HCT116 (cell line): ENCODE measurements at regions not wholly inside any gene's neighbourhood (a gene's known extent, or its start where the extent isn't known, plus 50 kb on each side); places are given as distances from the start of the nearest gene placed in this dataset.

Experiments used
- ATAC-seq: fragments of 200-7000 bp; cut with Tn5 transposase; 2 replicates; pipeline ENCODE4 v1.9.1; 2020; ENCODE audit warnings: mild to moderate bottlenecking, moderate library complexity
- BruUV-seq: library from RNA; stranded (reverse); fragments of 400-500 nt; replicated peaks from 2 replicates; lab custom pipeline; 2021; lab: Mats Ljungman, UMichigan
- CTCF ChIA-PET: fragments of 300-600 bp; sonication (Branson Sonifier 250); formaldehyde crosslinking; loops from one replicate; lab custom pipeline; 2021; ENCODE audit warnings: antibody characterized with exemption; lab: Charles Lee
- POLR2A ChIA-PET: fragments of 300-600, 350-600 bp; sonication (Branson Sonifier 250); formaldehyde crosslinking; loops from one replicate; lab custom pipeline; 2021; ENCODE audit warnings: antibody characterized with exemption; lab: Charles Lee
- RAD21 ChIA-PET, 2 experiments: fragments of 300-600 bp; sonication (Branson Sonifier 250); formaldehyde crosslinking; loops; one replicate each; lab custom pipeline; 2023; ENCODE audit warnings: low total read pairs in 2 of 2; ENCODE audit not compliant: uncharacterized antibody in 2 of 2, unreplicated experiment in 2 of 2, low non-redundant PET in 1 of 2; lab: Charles Lee
- DNase-seq: peaks from one replicate; pipeline ENCODE4 v3.0.0-alpha.2; 2010; ENCODE audit warnings: low read depth, low spot score
- H2AFZ ChIP-seq: fragments of 200-600 bp; shearing (Covaris generic), sonication (generic); 2 replicates; pipeline ENCODE4 v1.6.1; 2017; ENCODE audit warnings: low read depth, mixed run types, mixed read lengths, antibody characterized with exemption, low read length; ENCODE audit not compliant: poor library complexity, severe bottlenecking
- H3K27ac ChIP-seq: 2 replicates; pipeline ENCODE4 v1.5.1; 2012; ENCODE audit warnings: low read depth, low read length
- H3K27me3 ChIP-seq: fragments of 200-600 bp; sonication (generic); 2 replicates; pipeline ENCODE4 v1.6.1; 2016; ENCODE audit warnings: mixed run types, low read length, mixed read lengths; ENCODE audit not compliant: insufficient read depth
- H3K36me3 ChIP-seq, 2 experiments: fragments of 200-500 bp in 1 of 2; fragments of 200-600 bp in 1 of 2; sonication (Bioruptor generic) in 1 of 2; sonication (generic) in 1 of 2; 2 replicates each; pipeline versions ENCODE4 v1.5.1 to v1.6.1; 2014 to 2016; ENCODE audit warnings: low read length in 2 of 2, inconsistent platforms in 1 of 2, mixed read lengths in 1 of 2, mixed run types in 1 of 2; ENCODE audit not compliant: insufficient read depth in 2 of 2, control insufficient read depth in 1 of 2
- H3K4me1 ChIP-seq, 2 experiments: fragments of 200-600 bp in 1 of 2; sonication (generic) in 1 of 2; 2 replicates each; pipeline versions ENCODE4 v1.5.1 to v1.6.1; 2012 to 2017; ENCODE audit warnings: low read length in 2 of 2, inconsistent platforms in 1 of 2, mild to moderate bottlenecking in 1 of 2, mixed read lengths in 1 of 2, mixed run types in 1 of 2, moderate library complexity in 1 of 2; ENCODE audit not compliant: insufficient read depth in 2 of 2, control insufficient read depth in 1 of 2
- H3K4me2 ChIP-seq: fragments of 200-600 bp; sonication (generic); 2 replicates; pipeline ENCODE4 v1.6.1; 2017; ENCODE audit warnings: mixed run types, low read length, mixed read lengths
- H3K4me3 ChIP-seq, 2 experiments: fragments of 200-600 bp in 1 of 2; sonication (generic) in 1 of 2; replicated peaks in 1 of 2; 2 replicates each; pipeline ENCODE4 v1.5.1; 2011 to 2016; ENCODE audit warnings: low read length in 2 of 2, control low read depth in 1 of 2, low read depth in 1 of 2, mild to moderate bottlenecking in 1 of 2, mixed read lengths in 1 of 2, mixed run types in 1 of 2
- H3K79me2 ChIP-seq: fragments of 200-600 bp; sonication (generic); 2 replicates; pipeline ENCODE4 v1.6.1; 2017; ENCODE audit warnings: mild to moderate bottlenecking, mixed run types, low read length, moderate library complexity, mixed read lengths; ENCODE audit not compliant: insufficient read depth
- H3K9ac ChIP-seq: fragments of 200-600 bp; sonication (generic); 2 replicates; pipeline ENCODE4 v1.6.1; 2016; ENCODE audit warnings: low read length, mixed read lengths
- H3K9me2 ChIP-seq: fragments of 200-600 bp; sonication (generic), shearing (Covaris generic); 2 replicates; pipeline ENCODE4 v1.6.1; 2017; ENCODE audit warnings: mixed run types, mild to moderate bottlenecking, moderate library complexity; ENCODE audit not compliant: insufficient read depth
- H3K9me3 ChIP-seq, 2 experiments: fragments of 200-500 bp in 1 of 2; fragments of 200-600 bp in 1 of 2; sonication (Bioruptor generic) in 1 of 2; sonication (generic) in 1 of 2; 2 replicates each; pipeline ENCODE4 v1.6.1; 2014 to 2017; ENCODE audit warnings: low read length in 2 of 2, mixed read lengths in 2 of 2, inconsistent platforms in 1 of 2, low read depth in 1 of 2, mild to moderate bottlenecking in 1 of 2, mixed run types in 1 of 2, moderate library complexity in 1 of 2; ENCODE audit not compliant: control insufficient read depth in 1 of 2, insufficient read depth in 1 of 2
- H4K20me1 ChIP-seq: fragments of 200-600 bp; sonication (generic), shearing (Covaris generic); 2 replicates; pipeline ENCODE4 v1.6.1; 2017; ENCODE audit warnings: mixed run types, mild to moderate bottlenecking, moderate library complexity; ENCODE audit not compliant: insufficient read depth
- EZH2 ChIP-seq: fragments of 200-600 bp; sonication (generic); IDR thresholded peaks from 2 replicates; pipeline ENCODE4 v1.6.1; 2017; ENCODE audit warnings: antibody characterized with exemption, mixed run types
- POLR2AphosphoS5 ChIP-seq: IDR thresholded peaks from 2 replicates; pipeline ENCODE4 v1.6.1; 2011; ENCODE audit warnings: mild to moderate bottlenecking, low read depth, low read length, moderate library complexity
- SIN3A ChIP-seq: IDR thresholded peaks from 2 replicates; pipeline ENCODE4 v1.6.1; 2012; ENCODE audit warnings: low read depth
- ZFX ChIP-seq: fragments of 450-650 bp; IDR thresholded peaks from 2 replicates; pipeline ENCODE4 v1.6.1; 2017
- ZNF274 ChIP-seq: fragments of 200-500 bp; sonication (Bioruptor generic); IDR thresholded peaks from 2 replicates; pipeline ENCODE4 v1.6.1; 2014; ENCODE audit warnings: mild to moderate bottlenecking, low read depth, low read length, inconsistent platforms
- intact Hi-C: fragments of 100-400 bp; cut with micrococcal nuclease; formaldehyde crosslinking; loops from 2 replicates; pipeline ENCODE4 v1.10.0; 2022
- TF ChIP-seq, protein P1 (sequence below): IDR thresholded peaks from 2 replicates; pipeline ENCODE4 v1.6.1; 2012

DNA sequence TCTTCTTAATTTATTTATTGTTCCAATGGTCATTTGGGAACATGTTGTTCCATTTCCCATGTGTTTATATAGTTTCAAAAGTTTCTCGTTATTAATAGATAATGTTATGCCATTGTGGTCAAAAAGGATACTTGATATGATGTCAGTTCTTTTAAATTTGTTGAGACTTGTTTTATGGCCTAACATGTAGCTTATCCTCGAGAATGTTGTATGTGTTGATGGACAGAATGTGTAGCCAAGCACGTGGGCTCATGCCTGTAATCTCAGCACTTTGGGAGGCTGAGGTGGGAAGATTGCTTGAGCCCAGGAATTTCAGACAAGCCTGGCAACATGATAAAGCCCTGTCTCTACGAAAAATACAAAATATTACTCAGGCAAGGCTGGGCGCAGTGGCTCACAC lies 168.5 kb upstream of the USP38 start:
- no peak overlapping the region for H3K27ac ChIP-seq
- H3K9me2 ChIP-seq: no peaks in the 10 kb centered on the region
- H3K4me1 ChIP-seq: no peaks in the 10 kb centered on the region
- BruUV-seq: no TSS peak
- TF ChIP-seq SIN3A (no peak), POLR2AphosphoS5 (no peak)
- TF ChIP-seq, protein P1, sequence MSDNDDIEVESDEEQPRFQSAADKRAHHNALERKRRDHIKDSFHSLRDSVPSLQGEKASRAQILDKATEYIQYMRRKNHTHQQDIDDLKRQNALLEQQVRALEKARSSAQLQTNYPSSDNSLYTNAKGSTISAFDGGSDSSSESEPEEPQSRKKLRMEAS: no peak
- TF ChIP-seq, all 23 proteins: peak for 0
- H2AFZ ChIP-seq: no peak overlapping the region
- ATAC-seq (no peak), DNase-seq (no peak)
- H3K9me3 ChIP-seq: no peaks in the 10 kb centered on the region
- no peak overlapping the region for H3K4me3 ChIP-seq
- no peaks in the 10 kb centered on the region for H4K20me1 ChIP-seq
- no peak overlapping the region for H3K9ac ChIP-seq
- ChIA-PET CTCF (no interaction called here), RAD21 (no interaction called here), POLR2A (no interaction called here)
- H3K36me3 ChIP-seq: no peaks in the 10 kb centered on the region
- H3K27me3 ChIP-seq: no peaks in the 10 kb centered on the region
- intact Hi-C loops: no loop called here
- no peak overlapping the region for H3K4me2 ChIP-seq
- no peaks in the 10 kb centered on the region for H3K79me2 ChIP-seq

DNA sequence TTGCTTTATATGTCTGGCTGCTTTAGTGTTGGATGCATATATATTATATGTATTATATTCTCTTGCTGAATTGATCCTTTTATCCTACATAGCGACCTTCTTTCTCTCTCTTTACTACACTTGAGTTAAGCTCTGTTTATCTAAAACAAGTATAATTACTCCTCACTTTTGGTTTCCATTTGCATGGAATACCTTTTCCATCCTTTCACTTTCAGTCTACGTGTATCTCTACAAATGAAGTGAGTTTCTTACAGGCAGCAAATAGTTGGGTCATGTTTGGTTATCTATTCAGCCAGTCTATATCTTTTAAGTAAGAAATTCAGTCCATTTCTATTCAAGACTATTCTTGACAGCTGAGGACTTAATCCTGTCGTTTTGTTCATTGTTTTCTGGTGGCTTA lies 167.5 kb upstream of the USP38 start:
- H3K4me3 ChIP-seq: no peak overlapping the region
- RAD21 ChIA-PET: no interaction called here

More for the DNA sequence above, 167.5 kb upstream of the USP38 start:
- Histone ChIP-seq H3K9ac (no peak overlapping the region), H3K9me2 (no peaks in the 10 kb centered on the region), H3K4me2 (no peak overlapping the region), H3K27me3 (no peaks in the 10 kb centered on the region), H3K9me3 (no peaks in the 10 kb centered on the region), H4K20me1 (no peaks in the 10 kb centered on the region), H3K36me3 (no peaks in the 10 kb centered on the region), H2AFZ (no peak overlapping the region), H3K27ac (no peak overlapping the region), H3K4me1 (no peaks in the 10 kb centered on the region), H3K79me2 (no peaks in the 10 kb centered on the region)
- BruUV-seq: no TSS peak
- TF ChIP-seq EZH2: no peak
- TF ChIP-seq ZNF274: no peak
- no peak for TF ChIP-seq ZFX
- ChIA-PET POLR2A (no interaction called here), CTCF (no interaction called here)
- DNase-seq (no peak), ATAC-seq (no peak)
- intact Hi-C loops: no loop called here
